ENCODE measurements at regions not wholly inside any gene's neighbourhood (a gene's known extent, or its start where the extent isn't known, plus 50 kb on each side); places are given as distances from the start of the nearest gene placed in this dataset.

- no TSS peak for BruUV-seq (replicated peaks)
- H3K4me2 ChIP-seq (ENCODE audit: low read length): no peak overlapping the region
- H3K4me1 ChIP-seq (ENCODE audit: insufficient read depth, low read length, poor library complexity, severe bottlenecking): no peaks in the 10 kb centered on the region
- no peak overlapping the region for H3K4me3 ChIP-seq (ENCODE audit: low read depth, low read length, poor library complexity, severe bottlenecking)
- CTCF ChIA-PET (ENCODE audit: unreplicated experiment): no interaction called here
- H4K20me1 ChIP-seq (ENCODE audit: insufficient read depth, low read length): no peaks in the 10 kb centered on the region
- H2AFZ ChIP-seq (ENCODE audit: low read length): no peak overlapping the region
- DNase-seq (ENCODE audit: low spot score): no peak
- intact Hi-C loops (cut with micrococcal nuclease; ENCODE audit: unreplicated experiment): no loop called here
- no peaks in the 10 kb centered on the region for H3K9me3 ChIP-seq (ENCODE audit: low read length)
- no peaks in the 10 kb centered on the region for H3K9me2 ChIP-seq (ENCODE audit: insufficient read depth, low read length)
- POLR2A ChIA-PET: no interaction called here
- TF ChIP-seq EZH2phosphoT487 (IDR thresholded peaks at IDR 0.05; ENCODE audit: borderline replicate concordance, low read depth, low read length) (no peak), CTCF (conservative IDR thresholded peaks at IDR 0.05; ENCODE audit: low read length) (no peak)
- H3K36me3 ChIP-seq (ENCODE audit: insufficient read depth, low read length): no peaks in the 10 kb centered on the region
- H3K79me2 ChIP-seq (ENCODE audit: insufficient read depth, low read depth, low read length): no peaks in the 10 kb centered on the region
- no peak overlapping the region for H3K27ac ChIP-seq (ENCODE audit: low read depth, low read length, poor library complexity, severe bottlenecking)
These were observed 214.2 kb upstream of the TMEM132C start for GRCh38 chr12:128052777-128053176.

DNA sequence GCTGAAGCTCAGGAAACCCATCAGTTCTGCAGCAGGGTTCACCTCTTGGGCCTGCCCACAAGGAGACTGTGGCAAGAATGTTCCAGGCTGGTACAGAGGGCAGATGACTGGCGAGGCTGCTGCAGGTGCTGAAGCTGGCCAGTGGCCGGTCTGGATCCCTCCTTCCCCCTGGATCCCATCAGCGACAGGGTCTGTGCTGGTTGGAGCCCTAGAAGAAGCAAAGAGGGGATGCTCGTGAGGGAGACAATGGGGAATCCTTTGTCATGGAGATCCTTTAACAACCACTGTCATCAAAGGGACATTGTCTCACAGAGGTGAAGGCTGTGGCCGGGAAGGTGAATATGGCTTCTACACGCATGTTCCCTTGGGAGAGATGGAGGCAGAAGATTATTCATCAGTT, 211.4 kb upstream of the TMEM132C start:
- Histone ChIP-seq H3K4me3 (ENCODE audit: low read depth, low read length, poor library complexity, severe bottlenecking) (no peak overlapping the region), H3K9me2 (ENCODE audit: insufficient read depth, low read length) (no peaks in the 10 kb centered on the region), H3K36me3 (ENCODE audit: insufficient read depth, low read length) (no peaks in the 10 kb centered on the region), H3K4me1 (ENCODE audit: insufficient read depth, low read length, poor library complexity, severe bottlenecking) (no peaks in the 10 kb centered on the region), H4K20me1 (ENCODE audit: insufficient read depth, low read length) (no peaks in the 10 kb centered on the region), H3K4me2 (ENCODE audit: low read length) (no peak overlapping the region), H3K9me3 (ENCODE audit: low read length) (no peaks in the 10 kb centered on the region), H3K79me2 (ENCODE audit: insufficient read depth, low read depth, low read length) (no peaks in the 10 kb centered on the region), H3K27ac (ENCODE audit: low read depth, low read length, poor library complexity, severe bottlenecking) (no peak overlapping the region), H2AFZ (ENCODE audit: low read length) (no peak overlapping the region)
- ChIA-PET POLR2A (no interaction called here), CTCF (ENCODE audit: unreplicated experiment) (no interaction called here)
- TF ChIP-seq EZH2phosphoT487 (IDR thresholded peaks at IDR 0.05; ENCODE audit: borderline replicate concordance, low read depth, low read length) (no peak), CTCF (conservative IDR thresholded peaks at IDR 0.05; ENCODE audit: low read length) (no peak)
- no TSS peak for BruUV-seq (replicated peaks)
- DNase-seq (ENCODE audit: low spot score): no peak
- intact Hi-C loops (cut with micrococcal nuclease; ENCODE audit: unreplicated experiment): no loop called here

DNA sequence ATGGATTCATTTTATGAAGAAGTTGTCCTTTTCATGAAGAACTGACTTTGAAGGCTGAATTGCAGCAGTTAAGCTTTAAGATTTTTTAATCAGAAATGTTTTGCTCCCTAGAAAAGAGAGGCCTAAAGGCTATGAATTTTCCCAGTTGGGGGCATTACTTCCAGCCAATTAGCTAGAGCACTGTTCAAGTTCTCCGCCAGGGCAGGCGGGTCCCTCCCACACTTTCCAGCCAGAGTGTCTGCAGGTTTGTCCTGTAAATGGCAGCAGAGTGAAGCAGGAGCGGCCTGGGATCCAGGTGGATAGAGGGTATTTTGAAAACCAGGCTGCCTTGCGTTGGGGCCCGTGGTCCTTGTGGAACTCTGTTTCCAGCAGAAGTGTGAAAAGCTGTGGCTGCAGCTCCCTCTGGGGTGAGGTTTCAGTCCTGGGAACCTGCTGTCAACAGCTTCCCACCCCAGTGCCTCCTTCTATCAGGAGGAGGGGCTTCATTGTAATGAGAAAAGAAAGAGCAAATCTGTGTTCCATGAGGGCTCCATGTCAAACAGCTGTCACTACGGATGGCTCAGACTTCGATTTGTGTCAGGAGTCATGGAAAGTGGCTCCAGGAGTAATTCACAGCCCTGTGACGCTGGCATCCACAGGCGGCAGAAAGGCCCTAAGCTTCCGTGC, 210.7 kb upstream of the TMEM132C start:
- H3K9me3 ChIP-seq (ENCODE audit: low read length): no peaks in the 10 kb centered on the region
- no peaks in the 10 kb centered on the region for H3K36me3 ChIP-seq (ENCODE audit: insufficient read depth, low read length)
- H4K20me1 ChIP-seq (ENCODE audit: insufficient read depth, low read length): no peaks in the 10 kb centered on the region
- intact Hi-C loops (cut with micrococcal nuclease; ENCODE audit: unreplicated experiment): no loop called here
- H3K27ac ChIP-seq (ENCODE audit: low read depth, low read length, poor library complexity, severe bottlenecking): no peak overlapping the region
- POLR2A ChIA-PET: no interaction called here
- H3K79me2 ChIP-seq (ENCODE audit: insufficient read depth, low read depth, low read length): no peaks in the 10 kb centered on the region
- CTCF ChIA-PET (ENCODE audit: unreplicated experiment): no interaction called here
- no peaks in the 10 kb centered on the region for H3K9me2 ChIP-seq (ENCODE audit: insufficient read depth, low read length)
- H2AFZ ChIP-seq (ENCODE audit: low read length): no peak overlapping the region
- no TSS peak for BruUV-seq (replicated peaks)
- H3K4me1 ChIP-seq (ENCODE audit: insufficient read depth, low read length, poor library complexity, severe bottlenecking): no peaks in the 10 kb centered on the region
- H3K4me2 ChIP-seq (ENCODE audit: low read length): no peak overlapping the region
- no peak overlapping the region for H3K4me3 ChIP-seq (ENCODE audit: low read depth, low read length, poor library complexity, severe bottlenecking)
- DNase-seq (ENCODE audit: low spot score): no peak
- no peak for TF ChIP-seq CTCF (conservative IDR thresholded peaks at IDR 0.05; ENCODE audit: low read length)
- no peak for TF ChIP-seq EZH2phosphoT487 (IDR thresholded peaks at IDR 0.05; ENCODE audit: borderline replicate concordance, low read depth, low read length)
